ENCODE measurements at regions not wholly inside any gene's neighbourhood (a gene's known extent, or its start where the extent isn't known, plus 50 kb on each side); places are given as distances from the start of the nearest gene placed in this dataset.

- TF ChIP-seq LEF1 (IDR thresholded peaks at IDR 0.05; ENCODE audit: borderline replicate concordance) (no peak), NFRKB (IDR thresholded peaks at IDR 0.05) (no peak), FOXK2 (IDR thresholded peaks at IDR 0.05) (no peak), SUZ12 (IDR thresholded peaks at IDR 0.05) (no peak), ELF4 (IDR thresholded peaks at IDR 0.05) (no peak), TARDBP (IDR thresholded peaks at IDR 0.05) (no peak), FOXA1 (IDR thresholded peaks at IDR 0.05) (no peak), FOXM1 (IDR thresholded peaks at IDR 0.05; ENCODE audit: borderline replicate concordance) (no peak)
Observed at GRCh38 chr2:142515493-142515892, 362.0 kb upstream of the KYNU start.
